COLO668 (cell line): ENCODE measurements at regions not wholly inside any gene's neighbourhood (a gene's known extent, or its start where the extent isn't known, plus 50 kb on each side); places are given as distances from the start of the nearest gene placed in this dataset.
"Not testable (repeated sequence)": the region's sequence is repeated elsewhere in the genome, so short reads cannot be mapped to it uniquely, and the experiment has no call there.

Source experiments
- DNase-seq: peaks from one replicate; lab custom pipeline; 2025; ENCODE audit not compliant: unreplicated experiment; lab: John Stamatoyannopoulos, UW

DNA sequence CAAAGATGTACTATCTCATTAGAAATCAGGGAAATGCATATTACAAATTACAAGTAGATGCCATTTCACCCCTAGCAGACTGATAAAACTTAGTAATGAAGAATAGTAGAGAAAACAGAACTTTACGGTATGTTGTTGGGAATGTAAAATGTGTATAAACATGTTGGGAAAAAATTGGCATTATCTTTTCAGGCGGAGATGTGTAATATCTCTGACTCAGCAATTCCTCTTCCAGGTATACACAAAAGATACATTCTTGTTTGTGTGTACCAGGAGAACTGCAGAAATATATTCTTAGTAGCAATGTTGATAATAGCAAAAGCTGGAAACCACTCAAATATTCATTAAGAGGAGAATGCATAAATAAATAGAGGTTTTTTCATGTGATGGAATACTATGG lies 204.5 kb downstream of the LPIN1 start:
- no peak for DNase-seq

DNA sequence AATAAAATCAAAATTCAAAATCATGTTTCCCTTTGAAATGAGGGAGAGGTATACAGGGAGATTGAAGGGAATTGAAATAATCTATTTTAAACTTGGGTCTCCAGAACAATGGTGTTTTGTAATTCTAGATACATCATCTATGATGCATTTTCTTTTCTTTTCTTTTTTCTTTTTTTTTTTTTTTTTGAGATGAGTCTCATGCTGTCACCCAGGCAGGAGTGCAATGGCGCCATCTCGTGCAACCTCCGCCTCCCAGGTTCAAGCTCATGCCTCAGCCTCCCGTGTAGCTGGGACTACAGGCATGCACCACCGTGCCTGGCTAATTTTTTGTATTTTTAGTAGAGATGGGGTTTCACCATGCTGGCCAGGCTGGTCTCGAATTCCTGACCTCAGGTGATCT lies 205.1 kb downstream of the LPIN1 start:
- DNase-seq, result not testable (repeated sequence)

DNA sequence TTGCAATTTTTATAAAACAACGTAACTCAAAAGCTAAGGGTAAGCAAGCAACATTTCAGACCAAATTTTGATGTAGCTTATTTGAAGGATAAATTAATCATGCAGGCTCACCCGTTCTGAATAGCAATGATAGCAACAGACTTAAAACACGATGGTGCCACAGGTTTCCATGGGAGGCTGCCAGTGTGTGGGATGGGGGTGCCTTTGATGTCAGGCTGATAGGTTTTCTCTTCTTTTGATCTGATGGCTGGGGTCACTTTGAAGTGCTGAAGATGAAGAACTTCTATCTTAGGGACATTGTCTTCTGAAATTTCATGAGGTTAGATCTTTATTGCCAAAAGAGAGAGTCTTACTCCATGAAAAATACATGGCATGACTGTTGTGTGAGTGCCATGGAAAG lies 206.8 kb downstream of the LPIN1 start:
- DNase-seq, result no peak

DNA sequence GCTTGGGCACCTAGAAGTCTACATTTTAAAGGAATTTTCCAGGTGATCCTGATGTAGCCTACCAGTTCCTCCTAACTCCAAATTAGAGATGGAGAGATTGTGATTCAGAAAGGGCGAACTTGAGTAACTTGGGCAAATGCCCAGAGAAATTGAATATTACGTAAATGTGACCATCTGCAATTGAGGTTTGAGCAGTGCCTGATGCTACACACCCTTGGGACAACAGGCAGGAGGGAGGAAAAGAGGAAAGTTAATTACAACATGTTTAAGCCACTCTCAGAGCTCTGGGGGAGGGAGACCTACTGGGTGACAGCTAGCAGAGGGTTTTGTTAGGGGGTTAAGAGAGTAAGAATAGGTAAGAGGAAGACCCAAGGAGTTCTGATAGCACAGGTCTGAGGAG lies 208.9 kb downstream of the LPIN1 start:
- no peak for DNase-seq

DNA sequence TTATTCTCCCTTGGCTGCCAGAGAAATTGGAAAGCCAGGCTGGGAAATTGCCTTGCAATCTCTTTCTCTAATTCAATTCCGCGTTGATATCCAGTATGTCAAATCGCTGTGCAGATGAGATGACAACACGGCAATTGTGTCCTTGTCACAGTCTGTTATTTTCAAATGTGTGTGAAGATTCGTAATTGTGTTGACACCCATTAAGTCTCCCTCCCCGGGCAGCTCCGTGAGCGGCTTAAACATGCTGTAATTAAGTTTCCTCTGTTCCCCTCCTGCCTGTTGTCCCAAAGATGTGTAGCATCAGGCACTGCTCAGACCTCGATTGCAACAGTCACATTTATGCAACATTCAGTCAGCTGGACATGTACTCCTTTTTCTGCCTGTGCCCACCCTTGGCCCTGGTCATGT lies 209.5 kb downstream of the LPIN1 start:
- no peak for DNase-seq

DNA sequence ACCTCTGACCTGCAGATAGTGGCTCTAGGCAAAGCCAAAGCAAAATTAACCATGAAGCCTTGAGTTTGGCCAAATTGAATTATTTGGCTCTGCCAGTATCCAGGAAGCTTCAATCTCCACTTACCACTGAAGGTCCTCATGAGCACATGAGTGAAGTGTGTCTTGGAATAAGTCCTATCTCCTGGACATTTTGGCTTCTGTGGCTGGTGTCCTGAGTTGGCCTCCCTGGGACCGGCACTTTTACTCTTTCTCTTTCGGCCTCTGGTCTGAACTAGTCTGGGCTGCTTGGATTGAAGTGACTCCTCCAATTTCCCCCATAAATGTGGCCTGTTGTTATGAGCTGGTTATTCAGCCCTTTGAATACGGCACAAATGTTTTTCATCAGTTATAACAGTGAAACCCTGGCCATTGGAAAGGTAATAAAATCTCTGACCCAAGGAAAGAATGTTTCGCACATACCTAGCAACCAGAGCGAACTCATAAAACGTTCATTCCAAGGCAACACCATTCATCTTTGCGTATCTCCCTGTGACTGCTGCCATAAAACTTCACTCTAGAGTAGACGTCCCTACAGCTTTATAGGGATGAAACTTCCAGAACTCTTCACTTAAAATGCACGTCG lies 216.4 kb downstream of the LPIN1 start:
- DNase-seq, result no peak

DNA sequence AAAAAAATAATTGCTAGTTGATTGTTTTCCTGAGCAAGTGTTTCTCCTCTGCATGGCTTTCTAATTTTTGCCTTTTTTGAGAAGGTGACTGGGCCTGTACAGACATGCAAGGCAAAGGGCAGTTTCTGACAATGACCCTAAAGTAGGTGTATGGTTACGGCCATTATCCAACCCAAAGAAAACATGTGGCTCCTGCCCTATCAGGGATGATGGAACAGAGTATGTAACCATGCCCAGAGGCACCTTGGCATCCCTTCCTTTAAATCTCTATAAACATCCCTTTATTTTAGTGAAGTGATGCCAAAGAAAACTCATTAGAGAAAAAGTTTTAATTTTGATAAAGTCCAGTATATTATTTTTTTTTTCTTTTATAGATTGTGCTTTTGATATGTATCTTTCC lies 217.5 kb downstream of the LPIN1 start:
- no peak for DNase-seq

DNA sequence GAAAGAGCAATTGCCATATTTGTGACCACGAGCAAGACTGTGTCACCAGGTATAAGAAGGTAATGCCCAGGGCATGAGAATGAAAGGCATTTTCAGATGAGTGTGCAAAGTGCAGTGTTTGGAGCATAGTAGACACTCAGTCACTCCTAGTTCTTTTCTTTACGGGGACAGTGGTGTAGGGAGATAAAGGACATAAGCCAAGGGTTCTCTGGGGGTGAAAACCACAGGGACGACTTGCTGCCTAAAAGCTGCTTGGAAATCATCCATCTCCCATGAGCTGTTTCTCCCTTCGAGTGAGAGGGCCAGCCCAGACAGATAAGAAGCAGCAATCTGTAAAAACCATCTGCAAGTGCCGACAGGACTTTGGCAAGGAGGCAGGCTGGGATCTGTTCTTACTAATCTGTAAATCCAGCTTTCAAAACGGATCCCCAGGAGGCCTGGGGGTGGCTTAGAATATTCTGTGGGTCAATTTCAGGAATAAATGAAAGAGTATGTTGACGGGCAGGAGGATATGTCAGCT lies 221.6 kb downstream of the LPIN1 start:
- no peak for DNase-seq

DNA sequence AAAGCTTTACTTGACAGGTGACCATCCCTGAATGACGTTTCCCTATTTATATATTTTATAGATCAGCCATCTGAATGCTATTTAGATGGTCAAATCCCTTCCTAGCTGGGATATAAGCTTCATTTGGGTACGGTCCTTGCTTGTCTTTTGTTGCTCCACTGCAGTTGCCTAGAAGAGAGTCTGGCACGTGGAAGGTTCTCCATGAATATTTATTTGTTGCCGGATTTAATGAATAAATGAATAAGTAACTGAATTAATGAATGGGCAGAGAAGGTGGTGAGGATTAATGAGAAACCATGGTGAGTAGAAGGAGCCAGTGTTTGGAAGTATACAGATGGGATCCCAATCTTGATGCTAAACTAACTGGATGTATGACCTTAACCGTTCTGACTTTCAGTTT lies 222.1 kb downstream of the LPIN1 start:
- DNase-seq, result no peak

DNA sequence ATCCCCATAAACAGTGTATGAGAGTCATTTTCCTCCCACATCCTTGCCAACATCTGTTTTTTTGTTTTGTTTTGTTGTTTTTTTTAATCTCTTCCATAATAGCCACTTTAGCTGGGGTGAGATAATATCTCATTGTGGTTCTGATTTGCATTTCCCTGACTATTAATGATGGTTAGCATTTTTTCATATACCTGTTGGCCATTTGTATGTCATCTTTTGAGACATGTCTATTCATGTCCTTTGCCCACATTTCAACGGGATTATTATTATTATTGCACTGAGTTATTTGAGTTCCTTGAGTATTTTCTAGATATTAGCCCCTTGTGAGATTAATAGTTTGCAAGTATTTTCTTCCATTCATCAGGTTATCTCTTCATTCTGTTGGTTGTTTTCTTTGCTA lies 223.3 kb downstream of the LPIN1 start:
- DNase-seq, result no peak

DNA sequence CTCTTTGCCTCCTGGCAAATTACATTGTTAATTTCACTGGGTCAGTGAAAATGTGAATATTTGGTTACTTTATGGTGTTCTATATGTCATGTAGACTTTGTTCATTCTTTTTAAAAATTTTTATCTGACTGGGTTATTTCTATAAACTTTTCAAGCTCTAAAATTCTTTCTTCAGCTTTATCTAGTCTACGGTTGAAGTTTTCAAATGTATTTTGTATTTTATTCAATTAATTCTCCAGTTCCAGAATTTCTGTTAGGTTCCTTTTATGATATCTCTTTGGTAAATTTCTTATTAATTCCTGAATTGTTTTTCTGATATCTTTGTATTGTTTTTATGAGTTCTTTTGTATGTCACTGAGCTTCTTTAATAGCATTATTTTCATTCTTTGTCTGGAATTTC lies 228.1 kb downstream of the LPIN1 start:
- DNase-seq, result no peak

DNA sequence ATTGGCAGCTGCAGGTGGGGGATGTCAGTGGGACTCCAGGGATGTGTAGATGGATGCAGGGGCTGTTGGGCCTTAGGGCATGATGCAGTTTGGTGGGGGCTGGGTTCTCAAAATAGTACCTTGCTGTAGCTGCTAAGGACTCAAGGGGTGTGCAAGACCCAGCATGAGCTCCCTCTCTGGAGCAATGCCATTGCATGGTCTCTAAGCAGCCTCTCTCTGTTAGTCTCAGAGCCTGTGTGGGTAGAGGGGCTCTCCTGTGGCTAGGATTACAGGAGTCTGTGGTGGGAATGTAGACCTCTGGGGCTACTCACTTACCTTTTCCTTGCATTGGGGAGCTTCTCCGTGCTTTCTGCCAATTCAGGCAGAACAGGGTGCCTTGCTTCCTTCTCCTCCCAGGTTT lies 228.9 kb downstream of the LPIN1 start:
- no peak for DNase-seq

DNA sequence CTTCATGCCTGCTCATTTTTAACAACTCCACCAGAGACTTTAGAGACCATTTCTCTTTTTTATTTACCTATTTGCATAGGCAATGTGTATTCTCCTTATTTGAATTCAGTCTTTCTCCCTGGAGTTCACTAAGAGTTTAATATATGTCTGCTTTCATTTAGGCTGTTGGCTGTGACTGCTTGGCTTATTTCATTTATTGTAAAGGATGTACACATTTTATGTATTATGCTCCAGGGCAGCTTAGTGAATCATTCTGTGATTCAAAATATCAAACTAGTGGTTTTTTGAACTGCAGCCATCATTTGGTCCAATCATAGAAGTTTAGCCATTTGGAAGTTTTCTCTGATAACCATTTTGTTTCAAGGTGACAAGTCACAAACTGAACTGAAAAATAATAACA lies 229.6 kb downstream of the LPIN1 start:
- no peak for DNase-seq

DNA sequence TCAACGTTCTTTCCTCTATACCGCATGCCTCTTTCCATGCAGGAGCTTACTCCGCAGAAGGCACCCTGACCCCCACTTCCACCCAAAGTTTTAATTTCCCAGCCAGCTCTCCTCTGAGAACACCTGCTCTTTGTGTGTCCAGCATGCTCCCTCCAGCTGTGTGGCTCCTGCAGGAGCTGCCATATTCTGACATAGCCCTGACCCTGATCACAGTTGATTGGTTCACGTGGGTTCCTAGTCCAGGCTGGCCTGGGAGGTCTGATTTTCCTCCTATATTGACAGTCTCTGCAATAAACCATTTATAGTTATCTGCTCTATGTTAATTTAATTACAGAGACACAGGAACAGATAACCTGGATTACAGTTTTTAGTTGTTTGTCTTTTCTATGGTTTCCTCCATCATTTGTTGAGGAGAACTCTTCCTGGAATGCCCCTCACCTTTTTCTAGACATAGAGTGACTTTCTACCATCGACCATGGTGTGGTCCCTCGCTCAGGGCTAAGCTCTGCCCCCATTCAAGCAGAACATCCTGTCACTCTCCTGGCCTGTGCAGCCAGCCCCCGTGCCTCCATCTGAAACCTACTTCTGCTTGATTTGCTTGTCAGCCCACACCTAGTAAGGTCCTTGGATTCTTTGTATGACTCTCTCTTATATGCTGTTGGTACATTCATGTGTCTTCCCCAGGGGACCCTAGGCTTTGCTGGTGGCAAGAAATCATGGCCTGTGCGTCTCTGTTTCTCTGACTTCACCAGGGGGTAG lies 231.5 kb downstream of the LPIN1 start:
- DNase-seq, result no peak

DNA sequence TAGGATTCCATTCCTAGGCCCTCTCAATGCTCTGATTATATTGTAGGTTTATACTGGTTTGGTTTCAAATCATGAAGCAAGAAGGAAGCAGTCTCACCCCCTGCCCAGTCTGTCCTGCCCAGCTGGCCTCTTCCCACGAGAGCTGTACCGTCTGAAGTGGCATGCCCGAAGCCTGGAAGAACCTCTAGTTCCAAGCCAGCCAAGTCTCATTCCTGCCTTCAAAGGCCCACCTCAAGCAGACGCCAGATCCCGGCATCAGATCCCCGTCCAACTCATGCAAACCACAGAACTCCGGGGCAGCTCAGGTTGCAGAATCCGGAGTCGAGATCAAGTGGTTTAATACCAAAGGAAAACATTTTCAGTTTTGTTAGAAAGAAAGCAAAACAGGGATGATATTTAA lies 234.4 kb downstream of the LPIN1 start:
- DNase-seq, result no peak

DNA sequence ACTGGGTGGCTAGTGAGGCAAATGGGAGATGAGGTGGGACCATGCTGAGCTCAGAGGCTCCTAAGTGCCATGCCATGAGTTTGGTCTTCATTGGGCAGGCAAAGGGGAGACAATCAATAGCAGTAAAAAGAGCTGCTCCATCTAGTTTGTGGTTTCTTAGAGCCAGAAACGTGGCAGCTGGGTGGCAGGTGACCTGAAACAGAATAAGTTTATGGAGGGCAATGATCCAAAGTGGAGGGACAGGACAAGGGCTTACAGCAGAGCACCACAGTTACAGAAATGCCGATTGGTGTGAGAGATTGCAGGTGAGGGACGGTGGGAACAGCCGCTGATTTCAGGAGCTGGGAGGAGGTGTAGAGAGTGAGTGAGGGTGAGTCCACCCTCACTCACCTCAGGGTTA lies 237.0 kb downstream of the LPIN1 start:
- no peak for DNase-seq

DNA sequence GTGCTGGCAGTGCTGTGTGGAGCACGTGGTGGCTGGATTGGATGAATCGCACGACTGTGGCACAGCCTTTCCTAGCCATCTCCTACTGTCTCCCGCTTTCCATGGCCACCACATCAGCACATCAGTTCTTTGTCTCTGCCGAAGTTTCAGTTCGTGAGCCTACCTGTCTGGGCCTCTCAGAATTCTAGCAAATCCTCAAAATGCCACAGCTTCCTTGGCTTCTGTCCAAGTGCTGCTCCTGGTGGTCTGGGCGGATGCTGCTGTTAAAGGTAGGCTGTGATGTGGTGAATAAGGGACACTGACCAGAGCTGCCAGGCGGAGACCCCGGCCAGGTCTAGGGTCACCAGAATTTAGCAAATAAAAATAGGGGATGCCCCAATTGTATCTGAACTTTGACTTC lies 237.4 kb downstream of the LPIN1 start:
- DNase-seq, result no peak

DNA sequence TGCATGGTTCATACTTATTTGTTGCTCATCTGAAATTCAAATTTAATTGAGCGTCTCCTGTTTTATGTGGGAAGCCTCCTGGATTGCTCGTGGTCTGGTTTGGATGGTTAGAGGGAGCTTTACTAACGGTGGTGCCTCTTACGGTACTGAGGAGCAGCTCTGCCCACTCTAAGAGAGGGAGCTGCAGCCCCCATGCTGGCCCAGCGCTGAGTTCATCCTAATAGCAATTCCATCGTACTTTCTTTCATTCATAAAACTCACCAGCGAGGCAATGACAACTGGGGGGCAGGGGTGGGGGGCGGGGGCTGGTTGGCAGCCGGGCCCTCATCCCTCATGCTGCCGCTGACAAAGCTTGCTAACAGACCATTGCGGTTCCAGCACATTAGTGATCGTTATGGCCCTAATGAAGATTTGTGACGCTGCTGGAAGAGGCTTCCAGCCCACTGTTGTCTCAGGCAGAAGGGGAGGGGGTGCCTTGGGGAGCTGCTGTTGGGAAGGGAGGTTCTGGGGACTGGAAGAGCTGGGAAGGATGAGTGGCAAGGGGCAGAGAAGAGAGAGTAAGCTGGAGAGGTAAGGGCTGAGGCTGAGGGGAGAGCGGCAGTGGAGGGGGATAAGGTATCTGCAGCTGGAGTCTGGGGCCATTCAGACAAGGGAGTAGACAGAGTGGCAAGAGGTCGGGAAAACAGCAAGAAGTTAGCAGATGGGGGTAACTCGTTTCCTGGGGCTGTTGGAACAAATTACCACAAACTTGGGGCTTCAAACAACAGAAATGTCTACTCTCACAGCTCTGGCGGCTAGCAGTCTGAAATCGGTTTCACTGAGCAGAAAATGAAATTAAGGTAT lies 238.1 kb downstream of the LPIN1 start:
- DNase-seq, result no peak

DNA sequence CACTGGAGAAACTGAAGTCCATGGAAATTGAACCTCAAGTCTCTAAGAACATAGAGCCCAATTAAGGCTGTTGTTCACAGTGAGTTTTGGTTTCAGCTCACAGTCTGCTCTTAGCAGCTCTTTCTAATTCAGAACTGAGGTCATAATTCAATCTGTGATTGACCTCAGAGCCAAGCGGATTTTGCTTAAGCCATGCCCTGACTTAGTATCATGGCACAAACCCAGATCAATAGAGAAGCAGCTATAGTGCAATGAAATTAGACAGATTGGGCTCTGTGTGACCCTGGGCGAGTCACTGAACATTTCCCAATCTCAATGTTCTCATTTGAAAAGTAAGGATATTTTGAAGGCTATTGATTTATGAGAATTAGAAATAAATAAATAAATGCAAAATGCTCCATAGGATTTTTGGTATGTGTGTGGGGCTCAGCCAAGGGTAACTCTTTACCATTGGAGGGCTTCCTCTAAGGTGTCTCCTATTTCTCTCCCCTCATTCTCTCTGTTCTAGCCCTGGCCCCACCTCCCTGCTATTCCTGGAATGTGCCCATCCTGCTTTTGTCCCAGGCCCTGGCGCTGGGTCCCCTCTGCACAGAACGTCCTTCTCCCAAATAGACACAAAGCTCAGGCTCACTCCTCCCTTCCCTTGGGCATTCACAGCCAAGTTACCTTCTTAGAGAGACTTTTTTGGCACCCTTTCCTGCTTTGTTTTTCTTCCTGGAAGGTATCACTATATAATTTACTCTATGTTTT lies 239.6 kb downstream of the LPIN1 start:
- no peak for DNase-seq

DNA sequence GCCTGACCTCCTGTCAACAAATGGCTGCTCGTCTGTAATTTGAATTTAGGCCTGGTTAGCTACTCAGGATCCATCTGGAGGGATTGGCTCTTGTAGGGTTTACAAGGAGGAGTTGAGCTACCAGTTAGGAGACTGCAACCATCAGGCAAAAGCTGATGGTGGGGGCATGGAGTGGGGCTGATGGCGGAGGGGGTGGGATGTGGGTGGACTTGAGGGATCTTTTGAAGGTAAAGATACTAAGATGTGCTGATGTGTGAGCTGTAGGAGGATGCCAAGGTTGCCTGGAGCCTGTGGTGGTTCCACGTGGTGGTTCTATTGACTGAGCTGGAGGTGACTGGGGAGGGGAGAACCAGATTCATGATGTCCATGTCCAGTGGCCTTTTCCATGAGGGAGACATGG lies 240.7 kb downstream of the LPIN1 start:
- DNase-seq, result no peak

DNA sequence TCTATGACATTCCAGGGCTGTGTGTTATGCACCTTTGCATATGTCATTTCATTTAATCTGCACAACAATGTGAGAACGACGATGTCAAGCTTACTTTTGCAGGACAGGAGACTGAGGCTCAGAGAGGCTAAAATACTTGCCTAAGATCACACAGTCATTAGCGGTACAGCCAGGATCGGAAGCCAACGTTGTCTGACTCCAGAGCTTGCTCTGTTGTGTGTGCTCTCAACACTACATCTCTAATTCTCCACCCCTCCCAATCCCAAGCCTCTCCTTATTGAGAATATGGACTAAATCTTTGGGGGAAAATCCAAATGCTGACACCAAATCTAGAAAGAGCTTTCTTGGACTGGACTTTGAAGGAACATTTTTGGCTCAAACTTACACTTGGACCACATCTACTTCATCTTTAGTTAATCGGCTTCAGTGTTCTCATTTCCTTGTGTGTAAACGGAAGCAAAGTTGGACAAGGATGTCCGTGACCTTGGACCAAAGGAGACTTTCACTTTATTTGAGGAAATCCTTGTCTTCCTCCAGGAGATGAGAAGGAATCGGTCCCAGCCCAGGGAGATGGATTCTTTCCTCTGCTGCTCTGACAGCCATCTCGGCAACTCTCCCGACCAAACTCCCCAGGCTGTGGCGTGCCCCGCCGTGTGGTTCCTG lies 242.4 kb downstream of the LPIN1 start:
- DNase-seq, result no peak
